Transverse colon (tissue), 4 donors: ENCODE measurements at regions not wholly inside any gene's neighbourhood (a gene's known extent, or its start where the extent isn't known, plus 50 kb on each side); places are given as distances from the start of the nearest gene placed in this dataset.

Source experiments
- CTCF ChIP-seq, 5 experiments: fragments of 200-600 bp in 3 of 5; fragments of 450-650 bp in 2 of 5; sonication (generic) in 3 of 5; IDR thresholded peaks; 1 replicate in 2 of 5; 2 replicates in 3 of 5; pipeline ENCODE4 v1.5.1; 2016 to 2017; ENCODE audit warnings: antibody characterized with exemption in 5 of 5, inconsistent platforms in 3 of 5, mild to moderate bottlenecking in 2 of 5, moderate library complexity in 1 of 5
- EP300 ChIP-seq: sonication (generic); formaldehyde crosslinking; IDR thresholded peaks from one replicate; pipeline ENCODE4 v1.6.1; 2017; ENCODE audit warnings: antibody characterized with exemption, low read depth
- POLR2A ChIP-seq: fragments of 450-650 bp; IDR thresholded peaks from one replicate; pipeline ENCODE4 v1.6.1; 2016; ENCODE audit warnings: antibody characterized with exemption, mild to moderate bottlenecking, moderate library complexity
- POLR2AphosphoS5 ChIP-seq, 3 donors: sonication (generic); formaldehyde crosslinking; IDR thresholded peaks; one replicate each; pipeline ENCODE4 v1.6.1; 2016; ENCODE audit warnings: antibody characterized with exemption in 3 of 3

- TF ChIP-seq CTCF (IDR thresholded peaks at IDR 0.05) (no peak), POLR2A (no peak), EP300 (no peak), POLR2AphosphoS5 (IDR thresholded peaks at IDR 0.05) (no peak)
Observed at GRCh38 chr22:27116312-27117086, 459.1 kb downstream of the MIAT start.
